GM12864 (cell line): ENCODE measurements at regions not wholly inside any gene's neighbourhood (a gene's known extent, or its start where the extent isn't known, plus 50 kb on each side); places are given as distances from the start of the nearest gene placed in this dataset.

Experiments used
- DNase-seq: peaks from one replicate; pipeline ENCODE4 v3.0.0-alpha.2; 2011; ENCODE audit warnings: low read depth
- H3K4me3 ChIP-seq: 2 replicates; pipeline ENCODE4 v1.5.1; 2011; ENCODE audit warnings: mild to moderate bottlenecking, low read depth, low read length, control low read depth
- TF ChIP-seq, protein P1 (sequence below): IDR thresholded peaks from 2 replicates; pipeline ENCODE4 v1.5.1; 2011; ENCODE audit warnings: low read depth, mild to moderate bottlenecking, moderate library complexity, low read length, control low read depth, inconsistent platforms; ENCODE audit errors: missing control alignments

DNA sequence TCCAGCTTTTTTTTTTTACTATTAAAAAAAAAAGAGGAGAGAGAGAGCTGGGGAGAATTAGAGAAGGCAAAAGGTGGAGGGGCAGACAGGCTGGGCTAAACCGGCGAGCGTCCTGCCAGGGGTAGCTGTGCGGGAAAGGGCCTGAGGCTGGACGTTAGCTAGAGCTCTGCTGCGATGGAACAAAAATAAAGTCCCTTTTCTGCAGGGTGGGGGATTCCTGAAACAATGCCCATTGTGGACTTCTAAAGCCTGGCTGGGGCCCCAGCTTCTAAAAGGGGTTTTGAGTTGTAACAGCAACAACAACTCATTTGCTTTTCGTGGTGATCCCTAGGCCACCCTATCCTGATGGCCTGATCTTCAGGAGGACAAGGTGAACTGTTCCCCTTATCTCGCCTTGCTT is 311.7 kb downstream of the FBXW7 start:
- TF ChIP-seq, protein P1, sequence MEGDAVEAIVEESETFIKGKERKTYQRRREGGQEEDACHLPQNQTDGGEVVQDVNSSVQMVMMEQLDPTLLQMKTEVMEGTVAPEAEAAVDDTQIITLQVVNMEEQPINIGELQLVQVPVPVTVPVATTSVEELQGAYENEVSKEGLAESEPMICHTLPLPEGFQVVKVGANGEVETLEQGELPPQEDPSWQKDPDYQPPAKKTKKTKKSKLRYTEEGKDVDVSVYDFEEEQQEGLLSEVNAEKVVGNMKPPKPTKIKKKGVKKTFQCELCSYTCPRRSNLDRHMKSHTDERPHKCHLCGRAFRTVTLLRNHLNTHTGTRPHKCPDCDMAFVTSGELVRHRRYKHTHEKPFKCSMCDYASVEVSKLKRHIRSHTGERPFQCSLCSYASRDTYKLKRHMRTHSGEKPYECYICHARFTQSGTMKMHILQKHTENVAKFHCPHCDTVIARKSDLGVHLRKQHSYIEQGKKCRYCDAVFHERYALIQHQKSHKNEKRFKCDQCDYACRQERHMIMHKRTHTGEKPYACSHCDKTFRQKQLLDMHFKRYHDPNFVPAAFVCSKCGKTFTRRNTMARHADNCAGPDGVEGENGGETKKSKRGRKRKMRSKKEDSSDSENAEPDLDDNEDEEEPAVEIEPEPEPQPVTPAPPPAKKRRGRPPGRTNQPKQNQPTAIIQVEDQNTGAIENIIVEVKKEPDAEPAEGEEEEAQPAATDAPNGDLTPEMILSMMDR: no peak
- no peak for DNase-seq
- H3K4me3 ChIP-seq: no peak overlapping the region

DNA sequence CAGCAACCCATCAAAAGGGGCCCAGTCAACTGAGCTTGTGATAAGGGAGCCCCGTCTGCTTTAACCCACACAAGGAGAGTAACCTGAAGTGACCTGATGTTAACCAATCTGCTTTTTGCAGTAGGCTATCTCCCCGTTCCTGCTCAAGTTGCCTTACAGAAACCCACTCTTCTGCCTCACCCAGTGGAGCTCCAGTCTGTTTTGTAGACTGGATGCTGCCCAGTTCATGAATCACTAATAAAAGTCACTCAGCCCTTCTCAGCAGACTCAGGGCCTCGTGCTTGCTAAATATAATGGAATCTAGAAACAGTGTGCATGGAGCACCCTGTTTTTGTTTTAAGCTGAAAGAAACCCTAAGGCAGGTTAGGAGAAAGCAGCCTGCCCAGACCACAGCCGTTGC is 312.3 kb downstream of the FBXW7 start:
- DNase-seq: no peak
- H3K4me3 ChIP-seq: no peak overlapping the region
- TF ChIP-seq, protein P1: no peak

DNA sequence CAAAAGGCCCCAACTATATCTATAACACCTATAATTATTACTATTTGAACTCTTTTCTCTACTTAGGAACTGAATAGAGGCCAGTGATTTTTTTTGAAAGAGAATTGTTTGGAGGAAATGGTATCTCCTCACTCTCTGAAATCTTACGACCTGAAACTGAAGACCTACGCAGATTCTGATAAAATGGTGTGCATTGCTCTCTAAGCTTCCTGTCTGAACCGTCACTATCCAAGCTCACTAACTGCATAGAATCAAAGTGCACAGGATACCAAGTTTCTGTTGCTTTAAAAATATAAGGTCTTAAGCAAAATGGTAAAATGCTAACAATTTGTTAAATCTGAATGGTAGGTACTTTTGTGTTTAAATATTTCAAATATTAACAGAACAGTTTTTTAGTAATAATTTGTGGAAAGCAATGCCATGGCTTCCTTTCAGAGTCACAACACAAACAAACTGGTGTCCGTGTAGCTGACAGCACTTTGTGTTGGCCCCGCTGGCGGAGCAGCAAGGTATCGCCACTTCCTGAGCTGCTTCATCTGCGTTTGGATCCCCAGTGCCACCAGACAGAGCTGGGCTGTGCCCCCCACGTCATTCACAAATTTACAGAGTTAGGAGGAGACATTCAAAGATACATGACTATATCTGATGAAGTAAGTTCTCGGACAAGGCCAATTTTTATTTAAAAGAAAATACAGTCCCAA is 313.9 kb downstream of the FBXW7 start:
- no peak overlapping the region for H3K4me3 ChIP-seq
- TF ChIP-seq, protein P1: no peak
- no peak for DNase-seq

DNA sequence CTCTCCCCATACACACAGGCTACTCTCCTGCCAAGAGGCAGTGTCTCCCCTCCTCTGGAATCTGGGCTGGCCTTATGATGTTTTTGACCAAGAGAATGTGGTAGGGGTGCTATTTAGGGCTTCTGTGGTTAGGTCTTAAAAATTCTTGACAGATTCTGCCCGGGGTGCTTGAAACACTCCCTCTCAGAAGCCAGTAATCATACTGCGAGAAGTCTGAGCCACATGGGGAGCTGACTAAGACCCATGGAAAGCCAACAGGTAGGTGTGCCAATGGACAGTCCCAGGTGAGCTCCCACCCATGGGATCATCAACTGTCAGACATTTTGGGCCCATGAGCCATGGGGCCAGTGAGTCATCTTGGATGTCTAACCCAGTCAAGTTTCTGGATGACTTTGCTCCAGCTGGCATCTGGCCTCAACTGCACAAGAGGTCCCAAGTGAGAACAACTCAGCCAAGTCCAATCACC is 315.7 kb downstream of the FBXW7 start:
- no peak overlapping the region for H3K4me3 ChIP-seq
- DNase-seq: no peak
- TF ChIP-seq, protein P1: no peak

DNA sequence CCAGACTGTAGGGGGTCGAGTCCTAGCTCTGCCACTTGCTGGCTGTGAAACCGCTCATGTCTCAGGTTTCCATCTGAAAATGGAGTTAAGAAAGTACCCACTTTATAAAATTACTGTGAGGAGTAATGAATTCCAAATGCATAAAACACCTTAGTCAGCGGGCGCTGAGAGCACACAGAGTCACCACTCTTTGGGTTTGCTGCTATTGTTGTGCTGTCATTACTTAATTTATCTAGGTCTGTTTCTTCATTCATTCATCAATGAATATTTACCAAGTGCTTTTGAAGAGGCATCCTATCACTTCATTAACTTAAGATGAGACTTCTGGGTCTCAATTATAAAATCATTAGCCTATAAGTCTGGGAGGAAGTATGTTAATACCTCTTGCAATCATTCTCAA is 317.3 kb downstream of the FBXW7 start:
- no peak overlapping the region for H3K4me3 ChIP-seq
- TF ChIP-seq, protein P1: no peak
- no peak for DNase-seq

DNA sequence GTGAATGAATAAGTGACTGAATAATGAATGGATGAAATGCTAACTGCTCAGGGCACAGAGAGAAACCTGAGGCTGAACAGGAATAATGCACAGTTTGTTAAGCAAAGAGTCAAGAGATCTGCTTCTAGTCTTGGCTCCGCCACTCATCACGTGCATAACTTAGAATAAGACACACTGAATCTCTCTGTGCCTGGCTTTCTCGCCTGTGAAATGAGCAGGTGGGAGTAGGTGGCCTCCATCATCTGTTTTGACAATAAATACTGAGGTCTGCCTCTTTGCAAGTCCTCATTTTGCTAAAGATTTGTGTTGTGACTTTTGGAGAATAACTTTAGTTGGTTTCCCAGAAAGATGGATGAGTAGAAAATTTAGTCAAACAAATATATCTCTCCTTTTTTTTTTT is 318.0 kb downstream of the FBXW7 start:
- H3K4me3 ChIP-seq: no peak overlapping the region
- no peak for DNase-seq
- TF ChIP-seq, protein P1: no peak

DNA sequence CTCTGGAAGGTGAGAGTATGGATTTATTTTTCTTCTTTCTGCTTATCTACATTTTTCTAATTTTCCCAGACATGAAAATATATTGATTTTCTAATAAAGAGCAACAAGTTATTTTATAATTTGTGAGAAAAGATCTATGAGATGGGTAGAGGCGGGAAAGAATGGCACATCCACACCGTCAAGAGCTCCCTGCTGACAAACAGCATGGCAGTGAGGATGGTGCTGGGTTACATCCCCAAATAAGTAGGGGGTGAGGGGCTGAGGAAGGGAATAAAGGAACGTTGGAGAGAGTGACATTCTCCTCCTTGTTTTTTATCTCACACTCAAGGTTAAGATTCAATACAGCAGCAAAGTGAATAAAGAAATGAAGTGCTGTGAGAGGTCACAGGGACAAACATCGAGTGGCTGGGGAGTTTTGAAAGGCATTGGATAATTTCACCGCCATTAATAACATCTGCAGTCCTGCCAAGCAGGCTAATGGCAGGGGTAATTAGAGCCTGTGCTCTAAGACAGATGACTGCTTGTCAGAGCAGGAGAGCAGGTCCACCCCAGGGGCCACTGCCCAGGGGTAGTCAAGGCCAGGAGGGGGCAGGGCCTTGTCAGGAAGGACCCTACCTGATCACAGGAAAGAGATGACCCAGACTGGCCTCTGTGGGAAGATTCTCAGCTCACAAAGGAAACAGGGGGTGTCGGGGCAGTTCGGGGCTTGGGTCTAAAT is 323.8 kb downstream of the FBXW7 start:
- DNase-seq: no peak
- no peak overlapping the region for H3K4me3 ChIP-seq
- TF ChIP-seq, protein P1: no peak
